Uterus (tissue), 3 donors: ENCODE measurements at regions not wholly inside any gene's neighbourhood (a gene's known extent, or its start where the extent isn't known, plus 50 kb on each side); places are given as distances from the start of the nearest gene placed in this dataset.

ENCODE experiments used
- DNase-seq, 2 donors: peaks; one replicate each; pipeline ENCODE4 v3.0.0-alpha.2; 2019 to 2020
- H3K27ac ChIP-seq, 2 donors: fragments of 200-600 bp; sonication (generic); 1 replicate in 1 of 2; 2 replicates in 1 of 2; pipeline ENCODE4 v1.5.1; 2016 to 2018
- H3K27me3 ChIP-seq, 2 donors: fragments of 200-600 bp; sonication (generic); one replicate each; pipeline ENCODE4 v1.5.1; 2018 to 2019; ENCODE audit warnings: control low read depth in 1 of 2
- H3K36me3 ChIP-seq, 2 donors: fragments of 200-600 bp; sonication (generic); one replicate each; pipeline ENCODE4 v1.5.1; 2019; ENCODE audit warnings: control low read depth in 1 of 2
- H3K4me1 ChIP-seq, 2 donors: fragments of 200-600 bp; sonication (generic); one replicate each; pipeline ENCODE4 v1.5.1; 2018 to 2019; ENCODE audit warnings: control low read depth in 1 of 2
- H3K4me3 ChIP-seq, 2 donors: fragments of 200-600 bp; sonication (generic); 1 replicate in 1 of 2; 2 replicates in 1 of 2; pipeline ENCODE4 v1.5.1; 2018 to 2019; ENCODE audit warnings: mild to moderate bottlenecking in 1 of 2
- H3K9me3 ChIP-seq, 2 donors: fragments of 200-600 bp; sonication (generic); one replicate each; pipeline ENCODE4 v1.5.1; 2019; ENCODE audit warnings: control low read depth in 1 of 2
- POLR2A ChIP-seq, 2 donors: fragments of 450-650 bp; IDR thresholded peaks; one replicate each; pipeline ENCODE4 v1.6.1; 2016; ENCODE audit warnings: antibody characterized with exemption in 2 of 2, mild to moderate bottlenecking in 1 of 2, moderate library complexity in 1 of 2
- intact Hi-C: fragments of 100-400 bp; cut with DNase I; formaldehyde crosslinking; loops from one replicate; pipeline ENCODE4 v1.15.1; 2023; ENCODE audit warnings: low total_unique reads
- TF ChIP-seq, protein P1 (sequence below), 4 experiments: fragments of 200-600 bp in 2 of 4; fragments of 450-650 bp in 2 of 4; sonication (generic) in 2 of 4; IDR thresholded peaks; one replicate each; pipeline ENCODE4 v1.5.1; 2016 to 2019; ENCODE audit warnings: antibody characterized with exemption in 4 of 4, mild to moderate bottlenecking in 2 of 4, moderate library complexity in 1 of 4
- donor health status: DM: yes; HTN: yes; CAD: no.

DNA sequence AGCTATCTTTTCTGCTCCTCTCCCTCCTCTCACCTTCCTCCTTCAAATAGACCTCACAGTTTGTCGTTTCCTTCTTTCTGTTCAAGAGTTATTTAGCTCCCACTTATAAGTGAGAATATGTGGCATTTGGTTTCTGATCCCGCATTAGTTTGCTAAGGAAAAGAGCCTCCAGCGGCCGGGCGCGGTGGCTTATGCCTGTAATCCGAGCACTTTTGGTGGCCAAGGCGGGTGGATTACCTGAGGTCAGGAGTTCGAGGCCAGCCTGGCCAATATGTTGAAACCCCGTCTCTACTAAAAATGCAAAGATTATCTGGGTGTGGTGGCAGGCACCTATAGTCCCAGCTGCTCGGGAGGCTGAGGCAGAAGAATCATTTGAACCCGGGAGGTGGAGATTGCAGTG is 2101.6 kb downstream of the MAT2B start:
- no peaks in the 10 kb centered on the region for H3K36me3 ChIP-seq
- intact Hi-C loops: no loop called here
- H3K27me3 ChIP-seq: no peaks in the 10 kb centered on the region
- DNase-seq: no peak
- H3K4me1 ChIP-seq: no peaks in the 10 kb centered on the region
- H3K27ac ChIP-seq: no peak overlapping the region
- no peaks in the 10 kb centered on the region for H3K9me3 ChIP-seq
- TF ChIP-seq, protein P1, sequence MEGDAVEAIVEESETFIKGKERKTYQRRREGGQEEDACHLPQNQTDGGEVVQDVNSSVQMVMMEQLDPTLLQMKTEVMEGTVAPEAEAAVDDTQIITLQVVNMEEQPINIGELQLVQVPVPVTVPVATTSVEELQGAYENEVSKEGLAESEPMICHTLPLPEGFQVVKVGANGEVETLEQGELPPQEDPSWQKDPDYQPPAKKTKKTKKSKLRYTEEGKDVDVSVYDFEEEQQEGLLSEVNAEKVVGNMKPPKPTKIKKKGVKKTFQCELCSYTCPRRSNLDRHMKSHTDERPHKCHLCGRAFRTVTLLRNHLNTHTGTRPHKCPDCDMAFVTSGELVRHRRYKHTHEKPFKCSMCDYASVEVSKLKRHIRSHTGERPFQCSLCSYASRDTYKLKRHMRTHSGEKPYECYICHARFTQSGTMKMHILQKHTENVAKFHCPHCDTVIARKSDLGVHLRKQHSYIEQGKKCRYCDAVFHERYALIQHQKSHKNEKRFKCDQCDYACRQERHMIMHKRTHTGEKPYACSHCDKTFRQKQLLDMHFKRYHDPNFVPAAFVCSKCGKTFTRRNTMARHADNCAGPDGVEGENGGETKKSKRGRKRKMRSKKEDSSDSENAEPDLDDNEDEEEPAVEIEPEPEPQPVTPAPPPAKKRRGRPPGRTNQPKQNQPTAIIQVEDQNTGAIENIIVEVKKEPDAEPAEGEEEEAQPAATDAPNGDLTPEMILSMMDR (IDR thresholded peaks at IDR 0.05): no peak
- no peak for TF ChIP-seq POLR2A (IDR thresholded peaks at IDR 0.05)
- H3K4me3 ChIP-seq: no peak overlapping the region

GRCh38 chr5:165609871-165610270 is 2104.5 kb downstream of the MAT2B start:
- H3K36me3 ChIP-seq: no peaks in the 10 kb centered on the region
- no peaks in the 10 kb centered on the region for H3K4me1 ChIP-seq
- DNase-seq: no peak
- H3K4me3 ChIP-seq: no peak overlapping the region
- no peak overlapping the region for H3K27ac ChIP-seq
- TF ChIP-seq, protein P1 (IDR thresholded peaks at IDR 0.05): no peak
- no peak for TF ChIP-seq POLR2A (IDR thresholded peaks at IDR 0.05)
- no peaks in the 10 kb centered on the region for H3K9me3 ChIP-seq
- no peaks in the 10 kb centered on the region for H3K27me3 ChIP-seq
- intact Hi-C loops: no loop called here

- TF ChIP-seq, protein P1 (IDR thresholded peaks at IDR 0.05): no peak
- no peak for TF ChIP-seq POLR2A (IDR thresholded peaks at IDR 0.05)
- Histone ChIP-seq H3K9me3 (no peaks in the 10 kb centered on the region), H3K4me1 (no peaks in the 10 kb centered on the region), H3K36me3 (no peaks in the 10 kb centered on the region), H3K4me3 (no peak overlapping the region), H3K27ac (no peak overlapping the region), H3K27me3 (no peaks in the 10 kb centered on the region)
- intact Hi-C loops: no loop called here
- DNase-seq: no peak
These were observed 2111.3 kb downstream of the MAT2B start for GRCh38 chr5:165616490-165617405.

GRCh38 chr5:165617491-165617890 is 2112.1 kb downstream of the MAT2B start:
- no peak for DNase-seq
- Histone ChIP-seq H3K27ac (no peak overlapping the region), H3K36me3 (no peaks in the 10 kb centered on the region), H3K4me1 (no peaks in the 10 kb centered on the region), H3K4me3 (no peak overlapping the region), H3K9me3 (no peaks in the 10 kb centered on the region), H3K27me3 (no peaks in the 10 kb centered on the region)
- TF ChIP-seq POLR2A (IDR thresholded peaks at IDR 0.05): no peak
- TF ChIP-seq, protein P1 (IDR thresholded peaks at IDR 0.05): no peak
- intact Hi-C loops: no loop called here

- no peak overlapping the region for H3K4me3 ChIP-seq
- H3K27ac ChIP-seq: no peak overlapping the region
- no peaks in the 10 kb centered on the region for H3K9me3 ChIP-seq
- intact Hi-C loops: no loop called here
- TF ChIP-seq, protein P1 (IDR thresholded peaks at IDR 0.05): no peak
- TF ChIP-seq POLR2A (IDR thresholded peaks at IDR 0.05): no peak
- no peak for DNase-seq
- H3K36me3 ChIP-seq: no peaks in the 10 kb centered on the region
- H3K4me1 ChIP-seq: no peaks in the 10 kb centered on the region
- H3K27me3 ChIP-seq: no peaks in the 10 kb centered on the region
These were observed 2115.0 kb downstream of the MAT2B start for GRCh38 chr5:165620394-165620793.
